Hepatocyte (in vitro differentiated cells): ENCODE measurements at regions not wholly inside any gene's neighbourhood (a gene's known extent, or its start where the extent isn't known, plus 50 kb on each side); places are given as distances from the start of the nearest gene placed in this dataset.

Experiments used
- DNase-seq: peaks from one replicate; pipeline ENCODE4 v3.0.0-alpha.2; 2016; ENCODE audit warnings: low spot score
- H2AFZ ChIP-seq: fragments of 200-600 bp; sonication (generic); 2 replicates; pipeline ENCODE4 v1.6.0; 2016; ENCODE audit warnings: antibody characterized with exemption, mild to moderate bottlenecking
- H3K27ac ChIP-seq: fragments of 200-600 bp; sonication (generic); 2 replicates; pipeline ENCODE4 v1.5.1; 2016; ENCODE audit warnings: mild to moderate bottlenecking
- H3K27me3 ChIP-seq: fragments of 200-600 bp; sonication (generic); 2 replicates; pipeline ENCODE4 v1.6.1; 2016
- H3K36me3 ChIP-seq: fragments of 200-600 bp; sonication (generic); replicated peaks from 2 replicates; pipeline ENCODE4 v1.5.1; 2016; ENCODE audit warnings: low read depth; ENCODE audit not compliant: insufficient read depth
- H3K4me1 ChIP-seq: fragments of 200-600 bp; sonication (generic); 2 replicates; pipeline ENCODE4 v1.5.1; 2016; ENCODE audit warnings: mild to moderate bottlenecking, moderate library complexity; ENCODE audit not compliant: insufficient read depth
- H3K4me2 ChIP-seq: fragments of 200-600 bp; sonication (generic); 2 replicates; pipeline ENCODE4 v1.6.0; 2016
- H3K4me3 ChIP-seq: fragments of 200-600 bp; sonication (generic); 2 replicates; pipeline ENCODE4 v1.5.1; 2016; ENCODE audit warnings: mild to moderate bottlenecking
- H3K79me2 ChIP-seq: fragments of 200-600 bp; sonication (generic); 2 replicates; pipeline ENCODE4 v1.6.0; 2017; ENCODE audit warnings: mild to moderate bottlenecking
- H3K9me2 ChIP-seq: fragments of 200-600 bp; sonication (generic); replicated peaks from 2 replicates; pipeline ENCODE4 v1.6.0; 2017; ENCODE audit warnings: mild to moderate bottlenecking; ENCODE audit not compliant: insufficient read depth
- H3K9me3 ChIP-seq: fragments of 200-600 bp; sonication (generic); 2 replicates; pipeline ENCODE4 v1.5.1; 2016; ENCODE audit warnings: low read depth, mild to moderate bottlenecking
- H4K20me1 ChIP-seq: fragments of 200-600 bp; sonication (generic); 2 replicates; pipeline ENCODE4 v1.6.0; 2016; ENCODE audit warnings: mild to moderate bottlenecking; ENCODE audit not compliant: insufficient read depth, poor library complexity, severe bottlenecking
- EZH2 ChIP-seq: fragments of 200-600 bp; sonication (generic); IDR thresholded peaks from 2 replicates; pipeline ENCODE4 v1.6.1; 2016; ENCODE audit warnings: antibody characterized with exemption, mild to moderate bottlenecking, borderline replicate concordance
- EZH2phosphoT487 ChIP-seq: fragments of 200-600 bp; sonication (generic); IDR thresholded peaks from one replicate; pipeline ENCODE4 v1.6.1; 2018; ENCODE audit warnings: antibody characterized with exemption, mild to moderate bottlenecking, low read depth, moderate library complexity; ENCODE audit not compliant: unreplicated experiment, severe bottlenecking
- WGBS: methylation state at CpG from one replicate; pipeline ENCODE4 v1.1.6; 2016; ENCODE audit warnings: low lambda C conversion rate; ENCODE audit errors: missing lambda C conversion rate; 5-methylcytosine and 5-hydroxymethylcytosine counted together
- TF ChIP-seq, protein P1 (sequence below): fragments of 200-600 bp; sonication (generic); IDR thresholded peaks from 2 replicates; pipeline ENCODE4 v1.5.1; 2016; ENCODE audit warnings: antibody characterized with exemption, mild to moderate bottlenecking; ENCODE audit not compliant: poor library complexity

- H3K27ac ChIP-seq = no peak overlapping the region
- no peaks in the 10 kb centered on the region for H3K27me3 ChIP-seq
- H3K4me2 ChIP-seq = no peak overlapping the region
- H4K20me1 ChIP-seq = no peaks in the 10 kb centered on the region
- no peaks in the 10 kb centered on the region for H3K36me3 ChIP-seq
- TF ChIP-seq EZH2 = no peak
- TF ChIP-seq, protein P1, sequence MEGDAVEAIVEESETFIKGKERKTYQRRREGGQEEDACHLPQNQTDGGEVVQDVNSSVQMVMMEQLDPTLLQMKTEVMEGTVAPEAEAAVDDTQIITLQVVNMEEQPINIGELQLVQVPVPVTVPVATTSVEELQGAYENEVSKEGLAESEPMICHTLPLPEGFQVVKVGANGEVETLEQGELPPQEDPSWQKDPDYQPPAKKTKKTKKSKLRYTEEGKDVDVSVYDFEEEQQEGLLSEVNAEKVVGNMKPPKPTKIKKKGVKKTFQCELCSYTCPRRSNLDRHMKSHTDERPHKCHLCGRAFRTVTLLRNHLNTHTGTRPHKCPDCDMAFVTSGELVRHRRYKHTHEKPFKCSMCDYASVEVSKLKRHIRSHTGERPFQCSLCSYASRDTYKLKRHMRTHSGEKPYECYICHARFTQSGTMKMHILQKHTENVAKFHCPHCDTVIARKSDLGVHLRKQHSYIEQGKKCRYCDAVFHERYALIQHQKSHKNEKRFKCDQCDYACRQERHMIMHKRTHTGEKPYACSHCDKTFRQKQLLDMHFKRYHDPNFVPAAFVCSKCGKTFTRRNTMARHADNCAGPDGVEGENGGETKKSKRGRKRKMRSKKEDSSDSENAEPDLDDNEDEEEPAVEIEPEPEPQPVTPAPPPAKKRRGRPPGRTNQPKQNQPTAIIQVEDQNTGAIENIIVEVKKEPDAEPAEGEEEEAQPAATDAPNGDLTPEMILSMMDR = no peak
- no peak for TF ChIP-seq EZH2phosphoT487
- H3K4me3 ChIP-seq = no peak overlapping the region
- DNase-seq = no peak
- H2AFZ ChIP-seq = no peak overlapping the region
- no peaks in the 10 kb centered on the region for H3K79me2 ChIP-seq
- H3K4me1 ChIP-seq = no peaks in the 10 kb centered on the region
- no peaks in the 10 kb centered on the region for H3K9me3 ChIP-seq
- no peaks in the 10 kb centered on the region for H3K9me2 ChIP-seq
- 91% methylated on average over 2 of the region's 2 CpGs for WGBS
These were observed 303.0 kb upstream of the NR2F2 start for GRCh38 chr15:96027501-96027900.

GRCh38 chr15:96028620-96029019 is 301.9 kb upstream of the NR2F2 start:
- H3K4me2 ChIP-seq = no peak overlapping the region
- no peaks in the 10 kb centered on the region for H3K4me1 ChIP-seq
- no peaks in the 10 kb centered on the region for H3K79me2 ChIP-seq
- H2AFZ ChIP-seq = no peak overlapping the region
- TF ChIP-seq EZH2 = no peak
- no peak for TF ChIP-seq EZH2phosphoT487
- TF ChIP-seq, protein P1 = no peak
- H3K9me3 ChIP-seq = no peaks in the 10 kb centered on the region
- no peak for DNase-seq
- H3K9me2 ChIP-seq = no peaks in the 10 kb centered on the region
- H3K27ac ChIP-seq = peak overlapping the region; percentile 11
- no peaks in the 10 kb centered on the region for H4K20me1 ChIP-seq
- H3K4me3 ChIP-seq = no peak overlapping the region
- no peaks in the 10 kb centered on the region for H3K36me3 ChIP-seq
- no peaks in the 10 kb centered on the region for H3K27me3 ChIP-seq
- 92% methylated on average over 2 of the region's 2 CpGs for WGBS

- no peaks in the 10 kb centered on the region for H3K4me1 ChIP-seq
- no peak for DNase-seq
- no peak overlapping the region for H3K4me3 ChIP-seq
- H3K36me3 ChIP-seq = no peaks in the 10 kb centered on the region
- H3K79me2 ChIP-seq = no peaks in the 10 kb centered on the region
- no peak overlapping the region for H2AFZ ChIP-seq
- H3K27me3 ChIP-seq = no peaks in the 10 kb centered on the region
- no peaks in the 10 kb centered on the region for H4K20me1 ChIP-seq
- H3K27ac ChIP-seq = peak overlapping the region; percentile 11
- H3K4me2 ChIP-seq = no peak overlapping the region
- no peaks in the 10 kb centered on the region for H3K9me3 ChIP-seq
- TF ChIP-seq EZH2 (no peak), EZH2phosphoT487 (no peak)
- TF ChIP-seq, protein P1 = no peak
- H3K9me2 ChIP-seq = no peaks in the 10 kb centered on the region
These were observed 301.3 kb upstream of the NR2F2 start for GRCh38 chr15:96029172-96029571.
